H1 (cell line): ENCODE measurements at regions not wholly inside any gene's neighbourhood (a gene's known extent, or its start where the extent isn't known, plus 50 kb on each side); places are given as distances from the start of the nearest gene placed in this dataset.

Experiments
- CTCF ChIA-PET: fragments of 300-600 bp; sonication (Branson Sonifier 250); formaldehyde crosslinking; loops from one replicate; lab custom pipeline; 2021; ENCODE audit not compliant: partially characterized antibody; lab: Charles Lee
- POLR2A ChIA-PET: fragments of 300-600 bp; sonication (Branson Sonifier 250); formaldehyde crosslinking; loops from one replicate; lab custom pipeline; 2021; ENCODE audit warnings: inconsistent platforms; ENCODE audit not compliant: partially characterized antibody; lab: Charles Lee
- DNase-seq, 2 experiments: peaks; one replicate each; pipeline versions ENCODE4 v3.0.0 to v3.0.0-alpha.2; 2010 to 2022; ENCODE audit warnings: low spot score in 2 of 2, low read depth in 1 of 2, mixed read lengths in 1 of 2
- FAIRE-seq: peaks from 2 replicates; lab custom pipeline; 2011; peaks lifted over from hg19 to GRCh38; lab: Jason Lieb, UNC
- H2AFZ ChIP-seq: 2 replicates; pipeline ENCODE4 v1.8.1; 2012; ENCODE audit warnings: low read length, inconsistent platforms
- H2AK5ac ChIP-seq: 2 replicates; pipeline ENCODE4 v1.6.1; 2013; ENCODE audit warnings: low read depth, low read length
- H2BK120ac ChIP-seq: replicated peaks from 2 replicates; pipeline ENCODE3; 2013; ENCODE audit warnings: low read depth, low read length, inconsistent platforms
- H2BK12ac ChIP-seq: 2 replicates; pipeline ENCODE4 v1.6.1; 2013; ENCODE audit warnings: low read depth, low read length
- H2BK15ac ChIP-seq: 2 replicates; pipeline ENCODE4 v1.6.1; 2013; ENCODE audit warnings: low read length
- H2BK20ac ChIP-seq: 2 replicates; pipeline ENCODE4 v1.6.1; 2013; ENCODE audit warnings: low read length
- H2BK5ac ChIP-seq: 2 replicates; pipeline ENCODE4 v1.6.1; 2013; ENCODE audit warnings: low read depth, low read length
- H3K14ac ChIP-seq: 2 replicates; pipeline ENCODE4 v1.6.1; 2013; ENCODE audit warnings: inconsistent platforms; ENCODE audit not compliant: insufficient read length
- H3K18ac ChIP-seq: 2 replicates; pipeline ENCODE4 v1.6.1; 2013; ENCODE audit warnings: low read length; ENCODE audit errors: extremely low read depth
- H3K23ac ChIP-seq: 2 replicates; pipeline ENCODE4 v1.6.1; 2013; ENCODE audit warnings: inconsistent platforms; ENCODE audit not compliant: insufficient read length
- H3K23me2 ChIP-seq: 2 replicates; pipeline ENCODE4 v1.6.1; 2013; ENCODE audit warnings: low read depth, low read length
- H3K27ac ChIP-seq: 2 replicates; pipeline ENCODE4 v1.6.1; 2011; ENCODE audit warnings: low read depth, low read length, inconsistent platforms
- H3K27me3 ChIP-seq, 4 experiments: replicated peaks in 1 of 4; 1 replicate in 1 of 4; 2 replicates in 3 of 4; pipeline versions ENCODE4 v1.6.1 to v1.8.1; 2011 to 2013; ENCODE audit warnings: low read length in 3 of 4, mild to moderate bottlenecking in 3 of 4, inconsistent platforms in 2 of 4, mixed read lengths in 2 of 4, moderate library complexity in 1 of 4; ENCODE audit not compliant: control insufficient read depth in 3 of 4, insufficient read depth in 3 of 4; ENCODE audit errors: extremely low read depth in 1 of 4
- H3K36me3 ChIP-seq, 4 experiments: 2 replicates each; pipeline versions ENCODE4 v1.6.1 to v1.8.1; 2011 to 2013; ENCODE audit warnings: mild to moderate bottlenecking in 4 of 4, low read length in 3 of 4, moderate library complexity in 2 of 4, control low read depth in 1 of 4, inconsistent platforms in 1 of 4; ENCODE audit not compliant: insufficient read depth in 4 of 4, control insufficient read depth in 2 of 4
- H3K4ac ChIP-seq: replicated peaks from 2 replicates; pipeline ENCODE3; 2013; ENCODE audit warnings: low read length, low read depth, mixed read lengths, inconsistent platforms; ENCODE audit not compliant: insufficient read length
- H3K4me1 ChIP-seq, 4 experiments: replicated peaks in 1 of 4; 1 replicate in 1 of 4; 2 replicates in 3 of 4; pipeline versions ENCODE4 v1.6.1 to v1.8.1; 2011 to 2013; ENCODE audit warnings: low read length in 3 of 4, inconsistent platforms in 2 of 4, mixed read lengths in 1 of 4; ENCODE audit not compliant: insufficient read depth in 4 of 4, control insufficient read depth in 3 of 4
- H3K4me2 ChIP-seq, 2 experiments: 2 replicates each; pipeline versions ENCODE4 v1.6.1 to v1.8.1; 2011 to 2013; ENCODE audit warnings: low read depth in 2 of 2, low read length in 2 of 2, control low read depth in 1 of 2, inconsistent platforms in 1 of 2, mild to moderate bottlenecking in 1 of 2; ENCODE audit not compliant: insufficient read depth in 1 of 2
- H3K4me3 ChIP-seq, 4 experiments: fragments of 200-600, 300-600 bp in 1 of 4; sonication (generic), shearing (Covaris generic), sonication (Bioruptor Twin) in 1 of 4; 2 replicates each; pipeline versions ENCODE4 v1.5.1 to v1.8.1; 2011 to 2016; ENCODE audit warnings: low read length in 4 of 4, low read depth in 3 of 4, control low read depth in 2 of 4, inconsistent platforms in 2 of 4, mild to moderate bottlenecking in 2 of 4, mixed read lengths in 1 of 4, moderate library complexity in 1 of 4; ENCODE audit not compliant: insufficient read depth in 2 of 4; ENCODE audit errors: extremely low read depth in 1 of 4
- H3K56ac ChIP-seq: replicated peaks from 2 replicates; pipeline ENCODE3; 2013; ENCODE audit warnings: low read depth, mild to moderate bottlenecking, mixed read lengths, low read length, inconsistent platforms; ENCODE audit not compliant: insufficient read length
- H3K79me1 ChIP-seq: 2 replicates; pipeline ENCODE4 v1.6.1; 2013; ENCODE audit warnings: low read depth, low read length, control low read depth
- H3K79me2 ChIP-seq, 2 experiments: 2 replicates each; pipeline versions ENCODE4 v1.6.1 to v1.8.1; 2012 to 2013; ENCODE audit warnings: low read length in 2 of 2, mild to moderate bottlenecking in 2 of 2, inconsistent platforms in 1 of 2; ENCODE audit not compliant: insufficient read depth in 2 of 2, control insufficient read depth in 1 of 2
- H3K9ac ChIP-seq, 4 experiments: replicated peaks in 1 of 4; 1 replicate in 1 of 4; 2 replicates in 3 of 4; pipeline versions ENCODE4 v1.6.1 to v1.8.1; 2011 to 2013; ENCODE audit warnings: low read depth in 3 of 4, low read length in 3 of 4, control low read depth in 2 of 4, mild to moderate bottlenecking in 2 of 4, moderate library complexity in 2 of 4, inconsistent platforms in 1 of 4; ENCODE audit errors: extremely low read depth in 1 of 4
- H3K9me3 ChIP-seq, 2 experiments: 2 replicates each; pipeline versions ENCODE4 v1.6.1 to v1.8.1; 2012 to 2013; ENCODE audit warnings: mild to moderate bottlenecking in 2 of 2, moderate library complexity in 2 of 2, control low read depth in 1 of 2, inconsistent platforms in 1 of 2, low read depth in 1 of 2, low read length in 1 of 2, mixed read lengths in 1 of 2; ENCODE audit not compliant: insufficient read depth in 2 of 2
- H4K20me1 ChIP-seq, 2 experiments: replicated peaks in 1 of 2; 2 replicates each; pipeline versions ENCODE3 to v1.8.1; 2011 to 2013; ENCODE audit warnings: inconsistent platforms in 2 of 2, low read length in 2 of 2, mild to moderate bottlenecking in 1 of 2; ENCODE audit not compliant: insufficient read depth in 2 of 2, control insufficient read depth in 1 of 2
- H4K5ac ChIP-seq: 2 replicates; pipeline ENCODE4 v1.6.1; 2013; ENCODE audit warnings: low read length, low read depth, mixed read lengths, inconsistent platforms; ENCODE audit not compliant: insufficient read length
- H4K8ac ChIP-seq: 2 replicates; pipeline ENCODE4 v1.8.0; 2013; ENCODE audit warnings: mild to moderate bottlenecking, moderate library complexity, low read length, inconsistent platforms; ENCODE audit not compliant: insufficient read depth; ENCODE audit errors: extremely low read depth
- H4K91ac ChIP-seq: replicated peaks from 2 replicates; pipeline ENCODE3; 2013; ENCODE audit warnings: low read length, mixed read lengths, inconsistent platforms; ENCODE audit not compliant: insufficient read length
- CEBPB ChIP-seq: IDR thresholded peaks from 2 replicates; pipeline ENCODE4 v1.6.1; 2012; ENCODE audit warnings: low read depth, low read length
- CHD1 ChIP-seq: IDR thresholded peaks from 2 replicates; pipeline ENCODE4 v1.6.1; 2012; ENCODE audit warnings: low read depth, low read length, improper control_type of control experiment
- EP300 ChIP-seq, 2 experiments: IDR thresholded peaks; 1 replicate in 1 of 2; 2 replicates in 1 of 2; pipeline ENCODE4 v1.6.1; 2011 to 2012; ENCODE audit warnings: low read depth in 2 of 2, low read length in 2 of 2, mild to moderate bottlenecking in 2 of 2, borderline replicate concordance in 1 of 2, inconsistent platforms in 1 of 2, moderate library complexity in 1 of 2
- MAX ChIP-seq: IDR thresholded peaks from 2 replicates; pipeline ENCODE4 v1.6.1; 2012; ENCODE audit warnings: inconsistent platforms
- WGBS, 2 experiments: shearing (Covaris generic) in 1 of 2; methylation state at CpG; one replicate each; pipeline versions ENCODE4 v1.1.6 to v1.1.7; 2013 to 2015; ENCODE audit warnings: low lambda C conversion rate in 2 of 2, mixed read lengths in 2 of 2, inconsistent platforms in 1 of 2, low coverage in 1 of 2, missing lambda C conversion rate in 1 of 2; ENCODE audit not compliant: insufficient replicate concordance in 2 of 2, insufficient coverage in 1 of 2, insufficient read length in 1 of 2; ENCODE audit errors: extremely low coverage in 1 of 2, missing lambda C conversion rate in 1 of 2; 5-methylcytosine and 5-hydroxymethylcytosine counted together

- WGBS, 2 experiments: 91% methylated on average over 13 of the region's 13 CpGs; no CpG with 5 or more reads in 1 of the 2 experiments
- H3K4me3 ChIP-seq: no peak overlapping the region
- no peaks in the 10 kb centered on the region for H3K36me3 ChIP-seq
- no peak overlapping the region for H4K8ac ChIP-seq
- no peak overlapping the region for H2AFZ ChIP-seq
- no peak overlapping the region for H3K9ac ChIP-seq
- no peak overlapping the region for H4K5ac ChIP-seq
- H3K18ac ChIP-seq: no peak overlapping the region
- H3K4me1 ChIP-seq: no peaks in the 10 kb centered on the region
- no peak overlapping the region for H2BK15ac ChIP-seq
- H3K9me3 ChIP-seq: no peaks in the 10 kb centered on the region
- no peak overlapping the region for H2BK5ac ChIP-seq
- H2BK20ac ChIP-seq: no peak overlapping the region
- no peak overlapping the region for H3K23ac ChIP-seq
- no peak overlapping the region for H3K4me2 ChIP-seq
- no peak overlapping the region for H3K56ac ChIP-seq
- no peaks in the 10 kb centered on the region for H4K20me1 ChIP-seq
- H2AK5ac ChIP-seq: no peak overlapping the region
- H2BK12ac ChIP-seq: no peak overlapping the region
- H3K4ac ChIP-seq: no peak overlapping the region
- no peaks in the 10 kb centered on the region for H3K79me2 ChIP-seq
- H3K14ac ChIP-seq: no peak overlapping the region
- no peaks in the 10 kb centered on the region for H3K79me1 ChIP-seq
- H4K91ac ChIP-seq: no peak overlapping the region
- FAIRE-seq (no peak), DNase-seq (no peak)
- H2BK120ac ChIP-seq: no peak overlapping the region
- H3K27ac ChIP-seq: no peak overlapping the region
- H3K27me3 ChIP-seq: no peaks in the 10 kb centered on the region
- POLR2A ChIA-PET: no interaction called here
- CTCF ChIA-PET: interaction anchor here (1.6 kb wide), 1 partner anchor 282 kb away, joined by 3 read pairs; no protein-coding TSS in a partner anchor
- no peaks in the 10 kb centered on the region for H3K23me2 ChIP-seq
- TF ChIP-seq EP300 (IDR thresholded peaks at IDR 0.05; ENCODE audit: borderline replicate concordance in 1 of 2, low read depth in 2 of 2, low read length in 2 of 2) (no peak), MAX (no peak), CEBPB (no peak), CHD1 (no peak)
These were observed 261.5 kb downstream of the KLF6 start for GRCh38 chr10:3523309-3524050.
